ENCODE measurements at regions not wholly inside any gene's neighbourhood (a gene's known extent, or its start where the extent isn't known, plus 50 kb on each side); places are given as distances from the start of the nearest gene placed in this dataset.
"Not testable (repeated sequence)": the region's sequence is repeated elsewhere in the genome, so short reads cannot be mapped to it uniquely, and the experiment has no call there.

- DNase-seq: not testable (repeated sequence)
Measured at GRCh38 chr4:102397056-102397455, 51.8 kb upstream of the SLC39A8 start.

GRCh38 chr4:102399021-102399420 is 53.7 kb upstream of the SLC39A8 start:
- DNase-seq: no peak

GRCh38 chr4:102400898-102401297 is 55.6 kb upstream of the SLC39A8 start:
- no peak for DNase-seq

- DNase-seq: no peak
Measured at GRCh38 chr4:102402223-102402622, 56.9 kb upstream of the SLC39A8 start.

GRCh38 chr4:102403116-102403515 is 57.8 kb upstream of the SLC39A8 start:
- no peak for DNase-seq

GRCh38 chr4:102404431-102404969 is 59.2 kb upstream of the SLC39A8 start:
- no peak for DNase-seq

GRCh38 chr4:102405821-102406401 is 60.6 kb upstream of the SLC39A8 start:
- no peak for DNase-seq

- not testable (repeated sequence) for DNase-seq
Measured at GRCh38 chr4:102410884-102411283, 65.6 kb upstream of the SLC39A8 start.

- no peak for DNase-seq
Measured at GRCh38 chr4:102411408-102411807, 66.1 kb upstream of the SLC39A8 start.

GRCh38 chr4:102416765-102417164 is 71.5 kb upstream of the SLC39A8 start:
- DNase-seq: no peak

- no peak for DNase-seq
Measured at GRCh38 chr4:102420563-102421398, 75.5 kb upstream of the SLC39A8 start.

GRCh38 chr4:102422843-102423242 is 77.6 kb upstream of the SLC39A8 start:
- no peak for DNase-seq

- DNase-seq: no peak
Measured at GRCh38 chr4:102423375-102423774, 77.8 kb upstream of the NFKB1 start.

GRCh38 chr4:102427371-102427998 is 73.7 kb upstream of the NFKB1 start:
- no peak for DNase-seq

GRCh38 chr4:102428122-102428521 is 73.0 kb upstream of the NFKB1 start:
- DNase-seq: no peak

GRCh38 chr4:102429553-102429952 is 71.6 kb upstream of the NFKB1 start:
- no peak for DNase-seq

- DNase-seq: no peak
Measured at GRCh38 chr4:102430461-102430910, 70.7 kb upstream of the NFKB1 start.

GRCh38 chr4:102431608-102431961 is 69.6 kb upstream of the NFKB1 start:
- no peak for DNase-seq

- DNase-seq: no peak
Measured at GRCh38 chr4:102437111-102437510, 64.0 kb upstream of the NFKB1 start.

- DNase-seq: no peak
Measured at GRCh38 chr4:102438396-102439235, 62.5 kb upstream of the NFKB1 start.

- DNase-seq: no peak
Measured at GRCh38 chr4:102439236-102439614, 61.9 kb upstream of the NFKB1 start.

GRCh38 chr4:102439812-102440211 is 61.3 kb upstream of the NFKB1 start:
- DNase-seq: no peak

- DNase-seq: no peak
Measured at GRCh38 chr4:102440498-102440897, 60.7 kb upstream of the NFKB1 start.

All from activated naive CD4-positive, alpha-beta T cell treated with Interleukin-2 at 50 U/mL for 16 hours (primary cell).